ENCODE measurements at regions not wholly inside any gene's neighbourhood (a gene's known extent, or its start where the extent isn't known, plus 50 kb on each side); places are given as distances from the start of the nearest gene placed in this dataset.
"Not testable (repeated sequence)": the region's sequence is repeated elsewhere in the genome, so short reads cannot be mapped to it uniquely, and the experiment has no call there.

DNA sequence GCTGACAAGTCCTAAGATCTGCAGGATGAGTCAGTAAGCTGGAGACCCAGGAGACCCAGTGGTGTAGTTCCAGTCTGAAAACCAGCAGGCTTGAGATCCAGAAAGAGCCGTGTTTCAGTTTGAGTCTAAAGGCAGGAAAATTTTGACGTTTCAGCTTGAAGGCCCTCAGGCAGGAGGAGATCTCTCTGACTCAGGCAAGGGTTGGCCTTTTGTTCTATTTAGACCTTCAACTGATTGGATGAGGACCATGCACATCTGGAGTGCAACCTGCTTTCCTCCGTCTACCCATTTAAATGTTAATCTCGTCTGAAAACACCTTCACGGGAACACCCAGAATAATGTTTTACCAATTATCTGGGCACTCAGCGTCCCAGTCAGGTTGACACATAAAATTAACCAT lies 69.5 kb downstream of the NPIPA7 start:
- TF ChIP-seq, protein P1, sequence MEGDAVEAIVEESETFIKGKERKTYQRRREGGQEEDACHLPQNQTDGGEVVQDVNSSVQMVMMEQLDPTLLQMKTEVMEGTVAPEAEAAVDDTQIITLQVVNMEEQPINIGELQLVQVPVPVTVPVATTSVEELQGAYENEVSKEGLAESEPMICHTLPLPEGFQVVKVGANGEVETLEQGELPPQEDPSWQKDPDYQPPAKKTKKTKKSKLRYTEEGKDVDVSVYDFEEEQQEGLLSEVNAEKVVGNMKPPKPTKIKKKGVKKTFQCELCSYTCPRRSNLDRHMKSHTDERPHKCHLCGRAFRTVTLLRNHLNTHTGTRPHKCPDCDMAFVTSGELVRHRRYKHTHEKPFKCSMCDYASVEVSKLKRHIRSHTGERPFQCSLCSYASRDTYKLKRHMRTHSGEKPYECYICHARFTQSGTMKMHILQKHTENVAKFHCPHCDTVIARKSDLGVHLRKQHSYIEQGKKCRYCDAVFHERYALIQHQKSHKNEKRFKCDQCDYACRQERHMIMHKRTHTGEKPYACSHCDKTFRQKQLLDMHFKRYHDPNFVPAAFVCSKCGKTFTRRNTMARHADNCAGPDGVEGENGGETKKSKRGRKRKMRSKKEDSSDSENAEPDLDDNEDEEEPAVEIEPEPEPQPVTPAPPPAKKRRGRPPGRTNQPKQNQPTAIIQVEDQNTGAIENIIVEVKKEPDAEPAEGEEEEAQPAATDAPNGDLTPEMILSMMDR (IDR thresholded peaks at IDR 0.05 in 8 of 11, conservative IDR thresholded peaks at IDR 0.05 in 3 of 11) = not testable (repeated sequence)
- TF ChIP-seq POLR2AphosphoS5 (IDR thresholded peaks at IDR 0.05) = not testable (repeated sequence)
